GM19395 (cell line): ENCODE measurements at regions not wholly inside any gene's neighbourhood (a gene's known extent, or its start where the extent isn't known, plus 50 kb on each side); places are given as distances from the start of the nearest gene placed in this dataset.

Experiments used
- ATAC-seq: cut with Tn5 transposase; IDR thresholded peaks from one replicate; pipeline ENCODE4 v1.9.1; 2021; ENCODE audit warnings: mild to moderate bottlenecking, moderate library complexity; ENCODE audit not compliant: unreplicated experiment

- ATAC-seq, result no peak
Measured at GRCh38 chr7:41147606-41148485, 555.0 kb downstream of the INHBA start.

DNA sequence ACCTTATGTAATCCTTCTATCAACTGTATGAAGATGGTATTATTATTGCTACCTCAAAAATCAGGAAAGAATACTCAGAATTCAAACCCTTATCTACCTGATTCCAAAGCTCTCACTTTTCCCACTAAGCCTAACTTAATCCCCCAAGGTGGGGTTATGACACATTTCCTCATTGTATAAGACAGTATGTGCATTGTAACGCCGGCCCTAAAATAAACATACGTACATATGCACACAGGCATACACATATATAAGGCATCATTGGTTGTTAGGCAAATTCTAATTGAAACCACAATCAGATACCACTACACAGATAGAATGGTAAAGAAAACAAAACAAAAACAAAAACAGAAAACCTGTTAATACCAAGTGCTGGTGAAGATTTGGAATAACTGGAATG lies 556.5 kb downstream of the INHBA start:
- ATAC-seq, result no peak

DNA sequence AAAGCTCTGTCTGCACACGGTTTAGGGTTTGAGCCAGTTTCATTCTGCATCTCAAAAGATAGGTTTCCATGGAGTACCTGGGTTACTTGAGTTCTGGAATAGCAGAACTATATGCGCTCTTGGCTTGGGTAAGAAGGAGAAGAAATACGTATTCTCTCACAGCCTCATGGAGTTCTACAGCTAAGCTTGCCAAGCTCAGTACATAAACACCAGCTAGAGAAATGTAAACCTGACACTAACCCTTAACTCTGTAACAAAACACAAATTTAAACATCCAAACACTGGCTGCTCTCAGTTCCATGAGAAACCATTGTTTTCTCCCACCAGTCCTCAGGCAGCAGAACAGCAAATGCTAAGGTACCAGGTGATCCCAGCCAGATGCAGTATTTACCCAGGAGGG lies 557.2 kb downstream of the INHBA start:
- ATAC-seq, result no peak

DNA sequence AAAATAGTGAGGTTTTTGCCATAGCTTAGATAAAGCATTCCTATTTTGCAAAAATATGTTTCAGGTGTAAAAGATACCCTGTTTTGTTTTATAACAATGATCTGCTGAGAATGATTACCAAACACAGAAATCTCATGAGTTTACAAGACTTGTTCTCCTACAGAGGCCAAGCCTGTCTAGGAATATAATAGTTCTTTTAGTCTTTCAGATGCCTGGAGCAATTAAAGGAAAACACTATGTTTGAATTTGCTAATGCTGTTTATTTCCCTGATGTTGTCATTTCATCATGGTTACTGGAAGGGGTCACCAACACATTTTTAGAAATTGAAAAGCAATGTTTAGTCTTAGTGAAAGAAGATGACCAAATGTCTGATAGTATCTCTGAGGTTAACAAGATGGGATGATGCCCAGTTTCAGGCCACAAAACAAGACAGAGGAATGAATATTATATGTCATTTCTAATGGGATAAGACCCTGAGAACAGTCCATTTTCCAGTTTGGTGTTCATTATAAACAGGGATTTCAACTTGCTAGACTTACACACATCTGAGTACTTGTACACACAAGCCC lies 559.9 kb downstream of the INHBA start:
- ATAC-seq, result no peak

DNA sequence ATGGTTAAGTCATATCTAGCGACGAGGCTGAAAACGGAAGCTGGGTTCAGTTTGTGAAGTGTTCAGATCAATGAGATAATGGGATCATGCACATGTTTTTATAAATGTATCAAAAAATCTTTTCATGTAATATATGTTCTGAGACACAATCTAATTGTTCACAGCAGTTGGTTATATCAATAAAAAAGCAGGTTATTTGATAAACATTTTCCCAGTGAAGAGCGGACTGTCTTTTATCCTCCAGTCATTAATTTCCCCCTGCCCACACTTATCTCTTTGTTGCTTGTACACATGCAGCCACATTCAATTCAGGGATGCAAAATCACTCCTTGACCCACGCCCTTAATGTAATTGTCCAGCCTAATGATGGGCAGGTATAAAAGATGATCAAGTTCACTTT lies 563.1 kb downstream of the INHBA start:
- no peak for ATAC-seq

- no peak for ATAC-seq
Measured at GRCh38 chr7:41136551-41136950, 566.3 kb downstream of the INHBA start.

GRCh38 chr7:41135511-41135910 lies 567.4 kb downstream of the INHBA start:
- ATAC-seq, result no peak

DNA sequence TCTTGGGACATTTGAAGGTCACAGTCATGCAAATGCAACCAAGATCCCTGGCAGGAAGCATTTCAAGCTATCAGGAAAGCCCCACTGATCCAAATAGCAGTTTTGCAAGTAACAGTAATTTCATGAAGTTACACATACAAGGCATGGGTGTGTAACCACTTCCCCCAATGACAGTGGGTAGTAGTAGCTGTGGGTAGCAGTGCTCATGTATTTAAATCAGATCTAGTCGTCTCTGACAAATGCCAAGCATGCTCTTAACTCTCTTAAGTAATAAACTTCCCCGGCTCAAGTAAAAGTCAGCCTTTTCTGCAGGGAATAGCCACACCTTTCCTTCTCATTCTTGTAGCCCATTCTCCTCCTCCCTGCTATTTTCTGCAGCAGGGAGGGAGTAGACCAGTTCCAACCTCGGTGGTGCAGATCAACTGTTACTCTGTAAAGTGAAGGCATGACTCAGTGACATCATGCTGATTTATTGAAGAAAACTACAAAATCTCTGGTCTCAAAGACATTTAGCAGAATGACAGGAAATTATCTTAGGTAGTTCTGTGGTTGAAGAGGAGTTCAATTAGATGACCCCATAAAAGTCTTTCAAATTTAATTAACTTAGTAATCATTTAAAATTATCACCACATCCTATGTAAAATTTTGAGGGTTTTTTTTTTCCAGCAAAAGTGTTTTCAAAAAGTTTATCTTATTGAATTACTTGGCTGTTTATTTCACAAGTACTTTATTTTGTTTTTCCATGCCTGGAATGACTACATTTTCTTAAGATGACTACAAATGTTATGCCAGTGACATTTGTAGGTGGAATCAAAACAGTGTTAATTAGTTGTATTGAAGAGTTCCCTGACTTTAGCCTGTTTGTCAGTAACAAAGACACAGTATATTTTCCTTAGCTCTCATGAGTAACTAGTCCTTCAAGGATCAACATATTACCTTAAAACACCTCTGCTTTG lies 568.3 kb downstream of the INHBA start:
- peak; percentile 89 for ATAC-seq

GRCh38 chr7:41133690-41134299 lies 569.1 kb downstream of the INHBA start:
- ATAC-seq, result peak; percentile 42

- ATAC-seq, result no peak
Measured at GRCh38 chr7:41131956-41132355, 570.9 kb downstream of the INHBA start.

GRCh38 chr7:41130561-41131236 lies 572.2 kb downstream of the INHBA start:
- no peak for ATAC-seq

DNA sequence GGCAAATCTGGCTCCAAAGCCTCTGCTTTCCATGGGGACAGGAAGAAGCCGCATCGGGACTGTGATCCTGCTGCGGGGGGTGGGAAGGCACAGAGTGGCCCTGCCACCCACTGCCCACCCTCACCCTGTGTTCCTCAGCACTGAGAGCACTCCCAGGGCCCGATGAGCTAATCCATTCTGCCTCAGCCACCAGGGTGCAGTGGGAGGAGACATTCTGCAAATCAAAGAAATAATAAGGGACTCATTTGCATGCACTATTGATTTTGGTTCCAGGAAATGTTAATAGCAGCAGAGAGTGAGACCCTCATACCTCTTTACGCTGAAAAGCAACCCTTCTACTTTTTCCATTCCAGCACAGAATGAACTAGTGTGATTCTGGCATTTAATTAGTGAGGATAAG lies 572.8 kb downstream of the INHBA start:
- ATAC-seq, result no peak

GRCh38 chr7:41125343-41125742 lies 577.5 kb downstream of the INHBA start:
- ATAC-seq, result no peak

DNA sequence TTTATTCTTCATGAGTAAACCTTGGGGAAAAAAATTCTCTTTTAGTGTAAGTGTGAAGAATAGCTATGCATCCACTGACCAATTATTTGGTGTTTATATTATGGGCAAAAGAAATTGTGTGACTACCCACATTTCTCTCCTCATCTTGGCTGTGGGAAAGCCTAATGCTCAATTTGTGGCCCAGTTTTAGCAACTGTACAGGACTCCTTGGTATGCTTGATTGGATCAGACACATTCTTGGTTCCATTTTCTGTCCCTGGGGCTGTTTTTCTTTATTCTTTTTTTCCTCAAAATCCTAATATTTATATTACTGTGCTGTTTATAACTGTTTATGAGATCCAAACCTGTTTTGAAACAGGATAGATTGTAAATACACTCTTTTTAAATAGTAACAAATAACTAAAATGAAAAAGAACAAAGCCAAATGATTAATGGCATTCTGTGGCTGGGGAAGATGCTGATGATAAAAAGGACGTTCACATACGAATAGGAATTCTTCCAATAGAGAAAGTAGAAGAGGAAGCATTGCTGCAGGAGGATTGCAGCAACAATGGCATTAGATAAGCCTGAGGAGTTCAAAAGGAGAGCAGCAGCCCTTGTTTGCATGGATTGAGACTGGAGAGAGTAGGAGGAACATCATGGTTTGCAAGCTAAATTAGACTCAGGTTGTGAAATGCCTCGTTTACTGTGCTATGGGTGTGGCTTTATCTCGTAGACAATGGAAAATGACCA lies 580.5 kb downstream of the INHBA start:
- no peak for ATAC-seq

DNA sequence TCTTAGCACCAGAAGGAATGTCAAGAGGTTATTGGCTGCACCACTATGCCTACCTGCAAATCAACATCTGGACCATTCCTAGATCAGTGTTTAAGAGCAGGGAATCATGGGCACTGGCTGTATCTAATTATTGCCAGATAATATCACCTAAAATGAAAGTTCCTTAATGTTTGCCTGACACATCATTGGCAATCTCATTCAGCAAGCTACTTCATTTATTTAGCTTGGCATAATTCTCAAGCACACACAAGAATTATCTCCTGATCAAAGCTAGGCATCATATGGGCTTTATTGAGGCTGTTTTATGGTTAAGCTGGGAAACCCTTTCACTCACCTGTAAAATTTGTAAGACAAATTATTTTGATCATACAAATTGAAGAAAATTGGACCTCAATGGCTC lies 581.7 kb downstream of the INHBA start:
- no peak for ATAC-seq

GRCh38 chr7:41118486-41118885 lies 584.4 kb downstream of the INHBA start:
- ATAC-seq, result no peak

GRCh38 chr7:41117431-41117830 lies 585.5 kb downstream of the INHBA start:
- ATAC-seq, result no peak

DNA sequence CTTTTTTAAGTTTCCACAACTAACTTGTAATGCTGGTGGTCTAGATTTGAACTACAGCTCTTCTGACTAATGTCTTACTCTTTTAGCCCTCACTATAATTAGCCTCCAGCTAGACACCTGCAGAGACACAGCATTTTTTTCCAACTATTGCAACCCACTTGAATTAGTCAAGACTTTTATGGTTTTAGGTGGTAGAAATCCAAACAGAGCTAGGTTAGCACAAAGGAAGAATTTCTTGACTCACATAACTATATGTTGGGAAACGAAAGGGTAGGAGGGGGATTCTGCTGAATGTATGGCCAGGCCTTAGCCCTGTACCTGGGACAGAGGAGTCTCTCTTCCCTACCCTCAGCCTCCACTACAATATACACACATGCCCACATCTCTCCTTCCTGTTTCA lies 586.1 kb downstream of the INHBA start:
- ATAC-seq, result no peak

- ATAC-seq, result no peak
Measured at GRCh38 chr7:41116337-41116736, 586.6 kb downstream of the INHBA start.

GRCh38 chr7:41114691-41115090 lies 588.2 kb downstream of the INHBA start:
- no peak for ATAC-seq
